OCI-M2 (cell line): ENCODE measurements at regions not wholly inside any gene's neighbourhood (a gene's known extent, or its start where the extent isn't known, plus 50 kb on each side); places are given as distances from the start of the nearest gene placed in this dataset.

Source experiments
- DNase-seq: peaks from one replicate; lab custom pipeline; 2025; ENCODE audit not compliant: unreplicated experiment; lab: John Stamatoyannopoulos, UW

GRCh38 chr14:50038398-50039119, 77.8 kb downstream of the VCPKMT start:
- DNase-seq = no peak

- no peak for DNase-seq
Measured at GRCh38 chr14:50039120-50039517, 77.3 kb downstream of the VCPKMT start.

- DNase-seq = no peak
Measured at GRCh38 chr14:50039734-50040400, 76.5 kb downstream of the VCPKMT start.

- no peak for DNase-seq
Measured at GRCh38 chr14:50040401-50040775, 76.0 kb downstream of the VCPKMT start.

- no peak for DNase-seq
Measured at GRCh38 chr14:50040895-50041465, 75.4 kb downstream of the VCPKMT start.

GRCh38 chr14:50041980-50042379, 74.4 kb downstream of the VCPKMT start:
- no peak for DNase-seq

- no peak for DNase-seq
Measured at GRCh38 chr14:50044042-50044651, 72.2 kb downstream of the VCPKMT start.

GRCh38 chr14:50045039-50045711, 71.2 kb downstream of the VCPKMT start:
- no peak for DNase-seq

- DNase-seq = no peak
Measured at GRCh38 chr14:50045837-50046236, 70.5 kb downstream of the VCPKMT start.

GRCh38 chr14:50047274-50047676, 69.1 kb downstream of the VCPKMT start:
- no peak for DNase-seq

- no peak for DNase-seq
Measured at GRCh38 chr14:50049093-50049492, 67.3 kb downstream of the VCPKMT start.

GRCh38 chr14:50049703-50050570, 66.4 kb downstream of the VCPKMT start:
- DNase-seq = no peak

GRCh38 chr14:50051106-50051505, 65.3 kb downstream of the VCPKMT start:
- no peak for DNase-seq

- DNase-seq = no peak
Measured at GRCh38 chr14:50051706-50052105, 64.7 kb downstream of the VCPKMT start.

- DNase-seq = no peak
Measured at GRCh38 chr14:50052517-50052916, 63.9 kb downstream of the VCPKMT start.

- DNase-seq = no peak
Measured at GRCh38 chr14:50053935-50054334, 62.4 kb downstream of the VCPKMT start.

GRCh38 chr14:50055461-50056228, 60.7 kb downstream of the VCPKMT start:
- no peak for DNase-seq

GRCh38 chr14:50056435-50056834, 59.9 kb downstream of the VCPKMT start:
- no peak for DNase-seq

GRCh38 chr14:50057331-50057730, 59.0 kb downstream of the VCPKMT start:
- DNase-seq = no peak

GRCh38 chr14:50058113-50058512, 58.3 kb downstream of the VCPKMT start:
- no peak for DNase-seq
